Calu3 (cell line): ENCODE measurements at regions not wholly inside any gene's neighbourhood (a gene's known extent, or its start where the extent isn't known, plus 50 kb on each side); places are given as distances from the start of the nearest gene placed in this dataset.

Experiments
- BruUV-seq: library from RNA; stranded (reverse); fragments of 400-500 nt; replicated peaks from 2 replicates; lab custom pipeline; 2021; lab: Mats Ljungman, UMichigan
- CTCF ChIA-PET: fragments of 300-600 bp; sonication (Branson Sonifier 250); formaldehyde crosslinking; loops from one replicate; lab custom pipeline; 2022; ENCODE audit warnings: antibody characterized with exemption; lab: Charles Lee
- DNase-seq: peaks from one replicate; pipeline ENCODE4 v3.0.0; 2022
- H3K27ac Mint-ChIP-seq: one replicate; pipeline ENCODE4 v1.8.0; 2022; ENCODE audit warnings: mixed read lengths; ENCODE audit not compliant: unreplicated experiment
- H3K27me3 Mint-ChIP-seq: one replicate; pipeline ENCODE4 v1.8.0; 2022; ENCODE audit warnings: mixed read lengths; ENCODE audit not compliant: unreplicated experiment
- H3K36me3 Mint-ChIP-seq: one replicate; pipeline ENCODE4 v1.8.0; 2022; ENCODE audit warnings: mild to moderate bottlenecking, moderate library complexity, mixed read lengths; ENCODE audit not compliant: insufficient read depth, unreplicated experiment
- H3K4me1 Mint-ChIP-seq: one replicate; pipeline ENCODE4 v1.8.0; 2022; ENCODE audit warnings: mild to moderate bottlenecking, low read depth, mixed read lengths; ENCODE audit not compliant: unreplicated experiment
- H3K4me3 Mint-ChIP-seq: one replicate; pipeline ENCODE4 v1.8.0; 2022; ENCODE audit warnings: mild to moderate bottlenecking, low read depth, moderate library complexity, mixed read lengths; ENCODE audit not compliant: unreplicated experiment
- H3K9me3 Mint-ChIP-seq: one replicate; pipeline ENCODE4 v1.8.0; 2022; ENCODE audit warnings: low read depth, mixed read lengths; ENCODE audit not compliant: unreplicated experiment
- intact Hi-C: fragments of 100-400 bp; cut with micrococcal nuclease; formaldehyde crosslinking; loops from one replicate; pipeline ENCODE4 v1.10.0; 2022; ENCODE audit not compliant: unreplicated experiment
- TF ChIP-seq, protein P1 (sequence below): fragments of 200-600 bp; IDR thresholded peaks from one replicate; pipeline ENCODE4 v1.8.0; 2022; ENCODE audit warnings: antibody characterized with exemption; ENCODE audit not compliant: unreplicated experiment

DNA sequence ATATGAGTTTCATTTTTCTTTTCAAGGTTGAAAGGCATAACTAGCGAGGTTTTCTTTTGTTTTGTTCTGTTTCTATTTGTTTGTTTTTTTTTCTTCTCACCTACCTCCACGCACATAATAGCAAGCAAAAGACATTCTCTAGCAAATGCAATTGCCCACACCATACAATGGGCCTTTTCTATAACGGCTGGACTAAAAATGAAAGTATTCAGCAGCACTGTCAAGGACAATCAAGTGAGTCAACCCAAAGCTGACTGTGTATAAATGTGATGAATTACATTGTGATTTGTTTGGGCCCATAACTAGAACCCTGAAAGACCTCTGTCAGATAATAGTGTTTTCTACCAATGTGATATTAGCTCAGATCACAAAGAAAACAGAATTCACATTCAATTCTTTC lies 496.7 kb downstream of the RNF144B start:
- Mint-ChIP-seq H3K9me3 (peaks cover 2% of the 10 kb centered on the region), H3K4me1 (no peaks in the 10 kb centered on the region), H3K36me3 (no peaks in the 10 kb centered on the region), H3K4me3 (no peak overlapping the region), H3K27me3 (no peaks in the 10 kb centered on the region), H3K27ac (no peak overlapping the region)
- CTCF ChIA-PET, result no interaction called here
- TF ChIP-seq, protein P1, sequence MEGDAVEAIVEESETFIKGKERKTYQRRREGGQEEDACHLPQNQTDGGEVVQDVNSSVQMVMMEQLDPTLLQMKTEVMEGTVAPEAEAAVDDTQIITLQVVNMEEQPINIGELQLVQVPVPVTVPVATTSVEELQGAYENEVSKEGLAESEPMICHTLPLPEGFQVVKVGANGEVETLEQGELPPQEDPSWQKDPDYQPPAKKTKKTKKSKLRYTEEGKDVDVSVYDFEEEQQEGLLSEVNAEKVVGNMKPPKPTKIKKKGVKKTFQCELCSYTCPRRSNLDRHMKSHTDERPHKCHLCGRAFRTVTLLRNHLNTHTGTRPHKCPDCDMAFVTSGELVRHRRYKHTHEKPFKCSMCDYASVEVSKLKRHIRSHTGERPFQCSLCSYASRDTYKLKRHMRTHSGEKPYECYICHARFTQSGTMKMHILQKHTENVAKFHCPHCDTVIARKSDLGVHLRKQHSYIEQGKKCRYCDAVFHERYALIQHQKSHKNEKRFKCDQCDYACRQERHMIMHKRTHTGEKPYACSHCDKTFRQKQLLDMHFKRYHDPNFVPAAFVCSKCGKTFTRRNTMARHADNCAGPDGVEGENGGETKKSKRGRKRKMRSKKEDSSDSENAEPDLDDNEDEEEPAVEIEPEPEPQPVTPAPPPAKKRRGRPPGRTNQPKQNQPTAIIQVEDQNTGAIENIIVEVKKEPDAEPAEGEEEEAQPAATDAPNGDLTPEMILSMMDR, result no peak
- DNase-seq, result no peak
- intact Hi-C loops, result no loop called here
- no TSS peak for BruUV-seq

DNA sequence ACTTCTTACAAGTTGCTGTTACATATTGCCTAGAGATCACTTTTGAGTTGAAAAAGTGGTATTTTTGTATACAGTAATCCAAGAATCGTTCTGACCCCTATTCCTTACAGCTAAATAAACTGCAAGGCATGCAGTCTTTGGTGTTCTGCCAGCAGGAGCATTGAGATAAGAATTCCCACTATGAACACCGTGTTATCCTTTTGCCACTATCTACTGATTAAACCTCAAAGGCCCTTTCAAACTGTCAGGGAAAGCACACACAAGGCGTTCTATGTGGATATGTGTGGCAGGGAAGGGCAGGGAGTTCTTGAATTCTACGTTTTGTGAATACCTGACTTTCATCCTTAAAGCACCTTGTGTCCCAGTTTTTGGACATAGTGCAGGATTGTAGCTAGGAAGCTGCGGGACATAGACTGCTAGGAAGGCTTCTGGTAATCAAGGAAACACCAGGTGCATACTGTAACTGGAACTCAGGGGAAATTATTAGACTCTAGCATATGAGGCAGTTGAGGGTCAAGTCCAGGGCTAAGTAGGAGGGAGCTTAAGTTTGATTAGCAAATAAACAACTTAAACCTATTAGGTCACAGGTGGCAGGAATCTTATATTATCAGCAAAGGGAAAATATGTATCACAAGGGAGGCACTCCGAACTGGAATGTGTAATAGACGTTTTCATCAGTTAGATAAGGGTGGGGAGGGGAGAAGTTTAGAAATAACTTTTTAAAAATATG lies 506.6 kb downstream of the RNF144B start:
- no peak overlapping the region for H3K4me3 Mint-ChIP-seq
- H3K27ac Mint-ChIP-seq, result no peak overlapping the region
- DNase-seq, result no peak
- CTCF ChIA-PET, result no interaction called here
- no peaks in the 10 kb centered on the region for H3K36me3 Mint-ChIP-seq
- TF ChIP-seq, protein P1, result no peak
- H3K27me3 Mint-ChIP-seq, result no peaks in the 10 kb centered on the region
- BruUV-seq, result no TSS peak
- intact Hi-C loops, result no loop called here
- no peaks in the 10 kb centered on the region for H3K4me1 Mint-ChIP-seq
- peaks cover 5% of the 10 kb centered on the region for H3K9me3 Mint-ChIP-seq

GRCh38 chr6:18897350-18897749 lies 510.2 kb downstream of the RNF144B start:
- Mint-ChIP-seq H3K4me1 (no peaks in the 10 kb centered on the region), H3K27me3 (no peaks in the 10 kb centered on the region), H3K36me3 (no peaks in the 10 kb centered on the region), H3K4me3 (no peak overlapping the region), H3K9me3 (peaks cover 7% of the 10 kb centered on the region), H3K27ac (no peak overlapping the region)
- intact Hi-C loops, result no loop called here
- no TSS peak for BruUV-seq
- TF ChIP-seq, protein P1, result no peak
- no peak for DNase-seq
- CTCF ChIA-PET, result no interaction called here

DNA sequence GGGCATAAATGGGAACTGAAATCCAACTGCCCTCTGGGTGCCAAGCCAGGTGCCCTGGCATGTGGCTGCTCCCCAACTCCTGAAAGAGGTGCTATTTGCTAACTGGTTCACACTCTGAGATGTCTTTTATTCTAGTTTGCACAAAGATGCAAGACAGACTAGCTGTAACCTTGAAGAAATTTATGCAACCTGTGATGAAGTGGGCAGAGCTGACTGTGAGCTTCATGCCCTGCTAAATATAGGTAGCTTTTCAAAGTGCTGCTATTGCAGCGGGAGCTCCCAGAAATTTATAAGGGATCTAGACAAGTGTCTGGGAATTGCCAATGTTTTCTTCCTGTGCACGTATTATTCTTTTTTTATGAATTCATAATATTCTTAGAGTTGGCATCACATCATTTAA lies 517.5 kb downstream of the RNF144B start:
- intact Hi-C loops, result no loop called here
- H3K27ac Mint-ChIP-seq, result no peak overlapping the region
- H3K9me3 Mint-ChIP-seq, result peaks cover 2% of the 10 kb centered on the region
- no peaks in the 10 kb centered on the region for H3K36me3 Mint-ChIP-seq
- no peaks in the 10 kb centered on the region for H3K4me1 Mint-ChIP-seq
- no TSS peak for BruUV-seq
- no peaks in the 10 kb centered on the region for H3K27me3 Mint-ChIP-seq
- TF ChIP-seq, protein P1, result no peak
- CTCF ChIA-PET, result no interaction called here
- DNase-seq, result no peak
- no peak overlapping the region for H3K4me3 Mint-ChIP-seq
